ENCODE measurements at regions not wholly inside any gene's neighbourhood (a gene's known extent, or its start where the extent isn't known, plus 50 kb on each side); places are given as distances from the start of the nearest gene placed in this dataset.

DNA sequence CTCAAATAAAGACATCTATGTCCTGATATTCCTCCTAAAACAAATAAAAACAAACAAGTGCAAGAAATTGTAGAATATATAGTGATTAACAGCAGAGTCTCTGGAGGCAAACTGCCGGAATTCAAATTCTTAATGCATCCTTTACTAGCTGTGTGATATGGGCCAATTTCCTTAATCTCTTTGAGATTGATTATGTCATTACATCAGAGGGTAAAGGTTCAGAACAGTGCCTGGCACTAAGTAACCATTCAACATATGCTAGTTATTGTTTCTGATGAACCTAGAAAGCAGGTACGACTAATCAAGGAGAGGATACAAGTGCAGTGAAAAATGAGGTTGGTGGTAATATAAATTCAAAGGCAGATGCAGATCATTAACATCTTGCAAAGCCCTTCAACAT, 81.1 kb upstream of the ADAMTS19 start:
- TF ChIP-seq, protein P1, sequence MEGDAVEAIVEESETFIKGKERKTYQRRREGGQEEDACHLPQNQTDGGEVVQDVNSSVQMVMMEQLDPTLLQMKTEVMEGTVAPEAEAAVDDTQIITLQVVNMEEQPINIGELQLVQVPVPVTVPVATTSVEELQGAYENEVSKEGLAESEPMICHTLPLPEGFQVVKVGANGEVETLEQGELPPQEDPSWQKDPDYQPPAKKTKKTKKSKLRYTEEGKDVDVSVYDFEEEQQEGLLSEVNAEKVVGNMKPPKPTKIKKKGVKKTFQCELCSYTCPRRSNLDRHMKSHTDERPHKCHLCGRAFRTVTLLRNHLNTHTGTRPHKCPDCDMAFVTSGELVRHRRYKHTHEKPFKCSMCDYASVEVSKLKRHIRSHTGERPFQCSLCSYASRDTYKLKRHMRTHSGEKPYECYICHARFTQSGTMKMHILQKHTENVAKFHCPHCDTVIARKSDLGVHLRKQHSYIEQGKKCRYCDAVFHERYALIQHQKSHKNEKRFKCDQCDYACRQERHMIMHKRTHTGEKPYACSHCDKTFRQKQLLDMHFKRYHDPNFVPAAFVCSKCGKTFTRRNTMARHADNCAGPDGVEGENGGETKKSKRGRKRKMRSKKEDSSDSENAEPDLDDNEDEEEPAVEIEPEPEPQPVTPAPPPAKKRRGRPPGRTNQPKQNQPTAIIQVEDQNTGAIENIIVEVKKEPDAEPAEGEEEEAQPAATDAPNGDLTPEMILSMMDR (IDR thresholded peaks at IDR 0.05) = no peak

GRCh38 chr5:129379406-129379805, 80.7 kb upstream of the ADAMTS19 start:
- no peak for DNase-seq (ENCODE audit: low spot score)
- Histone ChIP-seq H3K4me3 (no peak overlapping the region), H3K27ac (no peak overlapping the region)
- TF ChIP-seq, protein P1 (IDR thresholded peaks at IDR 0.05) = no peak

More for the DNA sequence above, 81.1 kb upstream of the ADAMTS19 start:
- no peak overlapping the region for H3K4me3 ChIP-seq
- DNase-seq (ENCODE audit: low spot score) = no peak
- H3K27ac ChIP-seq = no peak overlapping the region

DNA sequence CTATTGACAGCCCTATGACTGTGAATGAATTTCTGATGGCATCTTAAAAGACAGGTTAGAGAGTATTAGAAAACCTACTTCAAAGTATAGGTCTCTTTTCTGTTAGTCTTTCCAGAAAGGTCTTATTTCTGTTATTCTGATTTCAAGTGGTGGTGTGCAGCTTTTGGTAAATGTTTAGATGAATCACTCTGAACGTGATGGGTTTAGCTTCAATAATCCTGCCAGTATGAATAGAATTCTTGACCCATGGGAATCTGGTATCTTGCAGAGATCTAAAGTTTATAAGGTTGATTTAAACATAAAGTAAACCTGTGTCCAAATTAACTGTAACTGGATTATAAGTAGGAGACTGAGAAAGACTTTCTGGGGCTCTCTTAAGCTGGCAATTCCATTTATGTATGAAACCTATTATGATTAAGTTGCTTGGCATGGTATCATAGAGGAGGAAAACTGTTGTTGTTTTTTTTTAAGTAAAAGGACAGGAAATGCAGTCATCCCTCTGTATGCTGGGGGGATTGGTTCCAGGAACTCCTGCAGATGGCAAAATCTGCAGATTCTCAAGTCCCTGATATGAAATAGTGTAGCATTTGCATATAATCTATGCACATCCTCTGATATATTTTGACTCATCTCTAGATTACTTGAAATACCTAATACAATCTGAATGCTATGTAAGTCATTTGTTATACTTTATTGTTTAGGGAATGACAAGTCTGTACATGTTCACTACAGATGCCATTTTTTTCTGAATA, 77.0 kb upstream of the ADAMTS19 start:
- no peak for DNase-seq (ENCODE audit: low spot score)

GRCh38 chr5:129384193-129384592, 75.9 kb upstream of the ADAMTS19 start:
- DNase-seq (ENCODE audit: low spot score) = no peak
- TF ChIP-seq, protein P1 (IDR thresholded peaks at IDR 0.05) = no peak
- no peak overlapping the region for H3K4me3 ChIP-seq
- no peak overlapping the region for H3K27ac ChIP-seq

More for the DNA sequence above, 77.0 kb upstream of the ADAMTS19 start:
- Histone ChIP-seq H3K27ac (no peak overlapping the region), H3K4me3 (no peak overlapping the region)
- TF ChIP-seq, protein P1 (IDR thresholded peaks at IDR 0.05) = no peak

- DNase-seq (ENCODE audit: low spot score) = no peak
- no peak overlapping the region for H3K27ac ChIP-seq
- TF ChIP-seq, protein P1 (IDR thresholded peaks at IDR 0.05) = no peak
- no peak overlapping the region for H3K4me3 ChIP-seq
These were observed 75.4 kb upstream of the ADAMTS19 start for GRCh38 chr5:129384736-129385135.

DNA sequence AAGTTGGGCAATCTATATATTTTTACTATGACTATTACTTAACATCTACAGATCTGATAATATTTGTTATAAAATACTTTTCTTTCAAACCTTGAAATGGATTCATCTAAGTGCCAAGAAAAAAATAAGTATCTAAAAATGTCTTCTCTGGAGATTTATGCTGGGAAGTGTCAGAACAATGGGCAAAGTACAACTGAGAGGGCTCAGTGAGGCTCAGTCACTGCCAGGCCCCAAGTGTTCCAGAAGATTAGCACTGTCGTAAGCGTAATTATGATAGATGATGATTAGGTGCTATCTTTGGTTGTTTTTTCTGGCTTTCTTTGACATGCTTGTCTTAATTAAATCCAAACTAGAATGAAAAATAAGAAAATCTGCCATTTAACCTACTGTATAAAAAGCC, 72.2 kb upstream of the ADAMTS19 start:
- no peak overlapping the region for H3K27ac ChIP-seq
- no peak overlapping the region for H3K4me3 ChIP-seq
- TF ChIP-seq, protein P1 (IDR thresholded peaks at IDR 0.05) = no peak

GRCh38 chr5:129392681-129393080, 67.4 kb upstream of the ADAMTS19 start:
- Histone ChIP-seq H3K4me3 (no peak overlapping the region), H3K27ac (no peak overlapping the region)
- TF ChIP-seq, protein P1 (IDR thresholded peaks at IDR 0.05) = no peak
- no peak for DNase-seq (ENCODE audit: low spot score)

More for the DNA sequence above, 72.2 kb upstream of the ADAMTS19 start:
- no peak for DNase-seq (ENCODE audit: low spot score)

Data from coronary artery (tissue), 2 donors.